AG10803 (cell line): ENCODE measurements at regions not wholly inside any gene's neighbourhood (a gene's known extent, or its start where the extent isn't known, plus 50 kb on each side); places are given as distances from the start of the nearest gene placed in this dataset.
A peak's percentile ranks its signal among the peaks of the same experiment; 100 is the strongest.

Experiments
- DNase-seq: peaks from one replicate; pipeline ENCODE4 v3.0.0; 2010; ENCODE audit warnings: low read depth
- H3K4me3 ChIP-seq: 2 replicates; pipeline ENCODE4 v1.5.1; 2011; ENCODE audit warnings: mild to moderate bottlenecking, low read length, control low read depth
- TF ChIP-seq, protein P1 (sequence below): conservative IDR thresholded peaks from 2 replicates; pipeline ENCODE4 v1.5.1; 2011; ENCODE audit warnings: mild to moderate bottlenecking, low read length, control low read depth, inconsistent platforms

DNA sequence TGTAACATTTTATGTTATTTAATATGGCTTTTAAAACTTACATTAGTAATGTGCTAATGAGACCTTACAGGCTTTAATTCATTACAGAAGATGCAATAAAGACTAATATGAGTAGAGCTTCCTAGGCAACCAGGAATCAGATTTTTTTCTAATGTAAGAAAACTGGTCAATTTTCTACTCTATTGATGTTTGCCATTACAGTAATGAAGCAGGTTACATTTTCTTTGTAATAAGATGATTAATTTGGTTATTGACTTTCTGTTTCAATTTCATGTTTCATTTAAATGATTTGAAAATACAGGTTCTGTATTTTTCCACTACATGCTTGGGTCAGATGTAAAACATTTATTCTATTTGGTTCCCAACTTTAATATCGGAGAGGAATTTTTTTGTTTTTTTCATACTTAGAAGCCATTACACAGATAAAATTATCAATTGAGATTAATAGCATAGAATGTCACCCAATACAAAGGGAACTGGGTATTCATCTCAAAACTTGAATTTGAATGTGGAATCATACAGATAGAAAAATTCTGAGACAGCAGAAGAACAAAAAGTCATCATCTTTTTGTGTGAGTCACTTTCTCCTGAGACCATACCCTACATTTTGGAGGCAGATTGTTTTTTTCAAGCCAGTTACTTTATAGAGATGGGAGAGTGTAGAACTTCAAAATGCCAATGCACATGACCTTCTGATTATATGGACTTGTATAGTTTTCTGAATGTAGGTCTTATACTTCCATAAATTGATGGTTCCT, 133.6 kb upstream of the HMHB1 start:
- no peak for DNase-seq

DNA sequence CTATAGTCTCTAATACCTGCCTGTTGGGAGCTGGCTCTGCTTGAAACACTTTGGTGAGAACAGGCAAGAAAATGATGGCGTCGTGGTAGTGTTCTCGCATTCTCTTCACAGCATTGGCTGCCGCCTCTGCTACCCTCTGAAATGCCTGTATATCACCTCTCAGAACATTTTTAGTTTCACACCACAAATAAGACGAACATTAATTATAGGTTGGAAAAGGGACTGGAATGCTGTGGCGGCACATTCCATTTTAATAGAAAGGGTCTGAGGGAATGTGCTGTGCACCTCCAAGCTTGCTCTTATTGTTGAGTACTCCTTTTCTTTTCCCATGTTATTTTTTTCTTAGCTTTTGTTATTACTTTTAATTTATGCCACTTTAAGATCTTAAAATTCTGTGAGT, 134.6 kb upstream of the HMHB1 start:
- no peak for DNase-seq

More for the DNA sequence above, 133.6 kb upstream of the HMHB1 start:
- TF ChIP-seq, protein P1, sequence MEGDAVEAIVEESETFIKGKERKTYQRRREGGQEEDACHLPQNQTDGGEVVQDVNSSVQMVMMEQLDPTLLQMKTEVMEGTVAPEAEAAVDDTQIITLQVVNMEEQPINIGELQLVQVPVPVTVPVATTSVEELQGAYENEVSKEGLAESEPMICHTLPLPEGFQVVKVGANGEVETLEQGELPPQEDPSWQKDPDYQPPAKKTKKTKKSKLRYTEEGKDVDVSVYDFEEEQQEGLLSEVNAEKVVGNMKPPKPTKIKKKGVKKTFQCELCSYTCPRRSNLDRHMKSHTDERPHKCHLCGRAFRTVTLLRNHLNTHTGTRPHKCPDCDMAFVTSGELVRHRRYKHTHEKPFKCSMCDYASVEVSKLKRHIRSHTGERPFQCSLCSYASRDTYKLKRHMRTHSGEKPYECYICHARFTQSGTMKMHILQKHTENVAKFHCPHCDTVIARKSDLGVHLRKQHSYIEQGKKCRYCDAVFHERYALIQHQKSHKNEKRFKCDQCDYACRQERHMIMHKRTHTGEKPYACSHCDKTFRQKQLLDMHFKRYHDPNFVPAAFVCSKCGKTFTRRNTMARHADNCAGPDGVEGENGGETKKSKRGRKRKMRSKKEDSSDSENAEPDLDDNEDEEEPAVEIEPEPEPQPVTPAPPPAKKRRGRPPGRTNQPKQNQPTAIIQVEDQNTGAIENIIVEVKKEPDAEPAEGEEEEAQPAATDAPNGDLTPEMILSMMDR, result no peak
- H3K4me3 ChIP-seq, result no peak overlapping the region

DNA sequence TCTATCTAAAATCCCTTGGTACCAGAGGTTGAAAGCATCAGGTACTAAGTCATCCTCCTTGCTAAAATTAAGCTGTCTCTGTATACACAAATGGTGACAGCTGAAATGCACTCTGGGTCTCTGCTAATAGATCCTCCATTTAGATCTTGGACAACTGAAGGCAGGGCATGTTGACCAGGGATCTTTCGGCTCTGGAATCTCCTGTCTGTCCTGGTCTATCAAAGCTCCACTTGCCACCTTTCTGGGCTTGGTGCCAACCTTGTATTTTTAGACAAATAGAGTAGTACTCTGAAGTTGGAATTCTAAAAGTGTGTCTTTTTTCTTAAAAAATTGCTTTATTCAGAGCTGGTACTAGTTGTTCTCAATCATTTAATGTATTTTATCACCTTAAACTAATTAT, 135.2 kb upstream of the HMHB1 start:
- no peak for DNase-seq
- H3K4me3 ChIP-seq, result no peak overlapping the region
- TF ChIP-seq, protein P1, result no peak

More for the DNA sequence above, 134.6 kb upstream of the HMHB1 start:
- TF ChIP-seq, protein P1, result no peak
- H3K4me3 ChIP-seq, result no peak overlapping the region

DNA sequence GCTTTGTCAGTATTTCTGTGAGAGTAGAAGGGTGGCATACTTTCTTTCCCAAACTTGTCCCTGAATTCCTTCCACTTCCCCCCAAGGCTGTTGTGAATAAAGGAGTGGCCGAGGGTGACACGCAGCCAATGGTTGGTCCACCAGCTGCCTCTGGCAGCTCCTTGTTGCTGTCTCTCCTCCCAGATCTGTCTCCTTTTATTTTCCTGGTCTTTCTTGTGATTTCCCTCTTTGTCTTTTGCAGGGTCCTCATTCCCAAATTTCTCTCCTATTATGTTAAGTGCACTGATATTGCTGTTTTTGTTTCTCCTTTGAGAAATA, 137.5 kb upstream of the HMHB1 start:
- no peak overlapping the region for H3K4me3 ChIP-seq
- no peak for DNase-seq
- TF ChIP-seq, protein P1, result no peak

DNA sequence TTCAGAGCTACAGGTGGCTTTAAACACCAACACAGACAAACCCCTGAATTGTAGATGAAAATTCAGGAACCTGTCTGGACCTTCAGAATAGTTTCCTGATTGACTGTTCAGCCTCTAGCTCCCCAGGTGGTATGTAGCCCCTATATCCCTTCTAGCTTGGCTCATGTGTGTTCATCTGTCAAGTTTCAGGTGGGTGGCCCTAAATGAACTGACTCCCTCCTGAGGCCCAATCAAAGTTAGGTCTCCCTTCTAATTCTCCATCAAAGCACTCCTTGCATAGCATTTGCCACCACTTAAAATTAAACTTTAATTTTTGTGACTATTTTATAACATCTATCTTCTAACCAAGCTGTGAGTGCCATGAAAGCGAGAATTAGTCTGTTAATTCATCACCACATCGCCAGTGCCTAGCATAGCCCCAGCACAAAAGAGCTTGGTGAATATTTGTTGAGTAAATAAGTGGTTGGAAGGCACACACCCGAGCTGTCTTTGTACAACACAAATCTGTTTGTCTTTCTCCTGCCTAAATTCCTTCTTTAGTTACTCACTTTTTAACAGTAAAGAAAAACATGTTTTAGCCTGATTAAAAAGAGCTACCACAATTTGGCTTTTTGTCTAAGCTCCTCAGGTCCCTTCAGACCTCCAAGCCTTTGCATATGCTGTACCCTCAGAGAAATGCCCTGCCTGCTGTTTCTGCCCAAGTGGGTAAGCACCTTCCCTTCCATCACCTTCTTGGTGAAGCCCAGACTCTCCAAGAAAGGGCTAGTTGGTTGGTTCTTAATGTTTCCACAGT, 138.1 kb upstream of the HMHB1 start:
- no peak overlapping the region for H3K4me3 ChIP-seq
- TF ChIP-seq, protein P1, result no peak
- DNase-seq, result peak; percentile 25

DNA sequence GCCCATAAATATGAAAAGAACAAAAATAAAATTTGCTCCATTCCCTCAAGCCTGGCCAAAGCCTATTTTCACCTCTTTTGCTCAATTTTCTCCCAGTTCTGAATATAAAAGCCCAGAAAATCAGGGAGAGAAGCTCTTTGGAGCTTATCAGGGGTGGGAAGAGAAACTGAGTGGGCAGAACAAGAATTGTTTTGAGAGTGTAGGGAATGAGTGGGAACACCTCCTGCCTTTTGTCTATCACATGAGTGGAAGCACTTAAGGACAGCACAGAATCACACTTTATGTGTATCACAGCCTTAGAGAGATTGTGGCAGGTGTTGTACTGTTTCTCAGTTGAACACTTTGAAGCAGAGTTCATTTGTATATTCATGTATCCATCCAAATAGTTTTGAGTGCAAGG, 139.2 kb upstream of the HMHB1 start:
- TF ChIP-seq, protein P1, result no peak
- DNase-seq, result no peak

More for the DNA sequence above, 139.2 kb upstream of the HMHB1 start:
- no peak overlapping the region for H3K4me3 ChIP-seq
